HG02759 (cell line): ENCODE measurements at regions not wholly inside any gene's neighbourhood (a gene's known extent, or its start where the extent isn't known, plus 50 kb on each side); places are given as distances from the start of the nearest gene placed in this dataset.

Experiments
- ATAC-seq: cut with Tn5 transposase; IDR thresholded peaks from one replicate; pipeline ENCODE4 v1.9.1; 2021; ENCODE audit warnings: mild to moderate bottlenecking, moderate library complexity; ENCODE audit not compliant: unreplicated experiment

- no peak for ATAC-seq
Observed at GRCh38 chr2:2523461-2524347, 192.6 kb upstream of the MYT1L start.

GRCh38 chr2:2520401-2520811 is 189.3 kb upstream of the MYT1L start:
- ATAC-seq = no peak

- ATAC-seq = no peak
Observed at GRCh38 chr2:2519381-2519780, 188.3 kb upstream of the MYT1L start.

GRCh38 chr2:2517399-2517798 is 186.3 kb upstream of the MYT1L start:
- no peak for ATAC-seq

- ATAC-seq = no peak
Observed at GRCh38 chr2:2516386-2516785, 185.3 kb upstream of the MYT1L start.

GRCh38 chr2:2512931-2513330 is 181.9 kb upstream of the MYT1L start:
- ATAC-seq = no peak

- ATAC-seq = no peak
Observed at GRCh38 chr2:2507417-2507997, 176.4 kb upstream of the MYT1L start.

GRCh38 chr2:2506536-2506935 is 175.5 kb upstream of the MYT1L start:
- no peak for ATAC-seq

GRCh38 chr2:2505604-2506003 is 174.5 kb upstream of the MYT1L start:
- ATAC-seq = no peak

- ATAC-seq = no peak
Observed at GRCh38 chr2:2503864-2504418, 172.9 kb upstream of the MYT1L start.

- no peak for ATAC-seq
Observed at GRCh38 chr2:2502201-2502549, 171.1 kb upstream of the MYT1L start.

GRCh38 chr2:2501454-2502200 is 170.6 kb upstream of the MYT1L start:
- ATAC-seq = no peak

- ATAC-seq = no peak
Observed at GRCh38 chr2:2495606-2496005, 164.5 kb upstream of the MYT1L start.

GRCh38 chr2:2493496-2493895 is 162.4 kb upstream of the MYT1L start:
- no peak for ATAC-seq

GRCh38 chr2:2492800-2493199 is 161.7 kb upstream of the MYT1L start:
- no peak for ATAC-seq

- ATAC-seq = no peak
Observed at GRCh38 chr2:2491964-2492363, 160.9 kb upstream of the MYT1L start.

- ATAC-seq = no peak
Observed at GRCh38 chr2:2484301-2484700, 153.2 kb upstream of the MYT1L start.

GRCh38 chr2:2482851-2483250 is 151.8 kb upstream of the MYT1L start:
- ATAC-seq = no peak

GRCh38 chr2:2472881-2473280 is 141.8 kb upstream of the MYT1L start:
- no peak for ATAC-seq

GRCh38 chr2:2472044-2472443 is 141.0 kb upstream of the MYT1L start:
- ATAC-seq = no peak

GRCh38 chr2:2466534-2466933 is 135.5 kb upstream of the MYT1L start:
- no peak for ATAC-seq

GRCh38 chr2:2464643-2465042 is 133.6 kb upstream of the MYT1L start:
- no peak for ATAC-seq
